CD4-positive, alpha-beta T cell treated with Interleukin-15 for 4 hours (primary cell): ENCODE measurements at regions not wholly inside any gene's neighbourhood (a gene's known extent, or its start where the extent isn't known, plus 50 kb on each side); places are given as distances from the start of the nearest gene placed in this dataset.

Experiments
- DNase-seq: peaks from one replicate; pipeline ENCODE4 v3.0.0-alpha.2; 2020; ENCODE audit warnings: low spot score

DNA sequence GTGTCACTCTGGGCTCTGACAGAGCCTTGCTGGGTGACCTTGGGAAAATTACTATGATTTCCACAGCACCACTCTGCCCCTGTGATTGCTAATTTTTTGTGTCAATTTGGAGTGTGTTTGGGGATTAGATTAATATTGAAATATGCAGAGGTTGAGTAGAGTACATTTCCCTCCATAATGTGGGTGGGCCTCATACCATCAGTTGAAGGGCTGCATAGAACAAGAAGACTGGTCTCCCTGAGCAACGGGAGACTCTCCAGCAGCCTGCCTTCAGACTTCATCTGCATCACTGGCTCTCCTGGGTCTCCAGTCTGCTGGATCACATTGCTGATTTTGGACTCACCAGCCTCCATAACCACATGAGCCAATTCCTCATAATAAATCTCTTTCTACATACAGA lies 313.7 kb downstream of the TNS1 start:
- DNase-seq, result no peak

DNA sequence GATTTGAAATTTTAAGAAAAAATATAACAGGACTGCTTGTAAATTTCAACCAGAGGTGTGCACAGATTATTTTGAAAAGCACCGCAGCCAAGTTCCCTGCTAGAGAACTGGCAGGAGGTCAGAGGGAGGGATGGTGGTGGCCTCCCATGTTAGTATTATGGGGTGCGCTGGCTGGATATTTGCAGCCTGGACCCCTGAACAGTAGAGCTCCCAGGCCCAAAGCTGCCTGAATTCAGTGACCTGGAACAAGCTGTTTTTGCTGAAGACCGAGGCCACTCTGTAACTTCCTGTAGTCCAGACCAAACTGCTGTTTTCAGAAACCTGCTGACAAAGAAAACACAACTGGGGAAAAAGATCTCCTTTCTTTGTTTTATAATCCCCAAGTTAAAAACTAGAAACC lies 314.3 kb downstream of the TNS1 start:
- DNase-seq, result no peak

DNA sequence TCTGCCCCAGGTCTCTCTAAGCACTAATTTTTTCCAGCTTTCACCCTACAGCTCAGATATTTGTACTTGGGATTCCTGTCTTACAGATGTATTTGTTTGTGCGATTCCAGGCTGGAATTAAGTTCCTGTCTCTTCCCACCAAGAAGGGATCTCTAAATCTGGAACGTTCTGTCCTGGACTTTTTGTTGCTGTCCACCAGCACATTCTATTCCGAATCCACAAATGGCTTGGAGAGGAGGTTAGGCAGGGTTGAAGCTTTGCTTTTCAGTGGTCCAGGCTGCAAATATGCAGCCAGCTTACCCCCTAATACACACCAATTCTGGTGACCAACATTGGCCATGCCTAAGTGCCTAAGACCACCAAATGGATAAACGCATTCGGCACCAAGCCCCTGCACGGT lies 315.0 kb downstream of the TNS1 start:
- DNase-seq, result no peak

DNA sequence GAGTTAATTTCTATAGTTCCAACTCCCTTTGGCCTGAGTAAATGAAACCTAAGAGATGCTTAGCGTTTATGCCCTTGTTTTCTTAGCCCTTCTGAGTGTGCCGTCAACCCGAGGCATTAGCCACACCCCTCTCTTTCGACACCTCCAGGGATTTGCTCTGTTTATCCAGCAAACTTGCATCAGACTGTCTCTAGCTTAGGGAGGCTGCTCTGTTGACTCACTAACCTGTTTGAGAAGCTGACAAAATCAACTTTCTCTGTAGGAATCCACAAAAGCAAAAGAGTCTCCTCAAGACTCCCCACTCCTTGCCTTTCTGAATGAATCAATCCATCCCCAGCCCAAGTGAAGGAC lies 317.6 kb downstream of the TNS1 start:
- DNase-seq, result no peak

DNA sequence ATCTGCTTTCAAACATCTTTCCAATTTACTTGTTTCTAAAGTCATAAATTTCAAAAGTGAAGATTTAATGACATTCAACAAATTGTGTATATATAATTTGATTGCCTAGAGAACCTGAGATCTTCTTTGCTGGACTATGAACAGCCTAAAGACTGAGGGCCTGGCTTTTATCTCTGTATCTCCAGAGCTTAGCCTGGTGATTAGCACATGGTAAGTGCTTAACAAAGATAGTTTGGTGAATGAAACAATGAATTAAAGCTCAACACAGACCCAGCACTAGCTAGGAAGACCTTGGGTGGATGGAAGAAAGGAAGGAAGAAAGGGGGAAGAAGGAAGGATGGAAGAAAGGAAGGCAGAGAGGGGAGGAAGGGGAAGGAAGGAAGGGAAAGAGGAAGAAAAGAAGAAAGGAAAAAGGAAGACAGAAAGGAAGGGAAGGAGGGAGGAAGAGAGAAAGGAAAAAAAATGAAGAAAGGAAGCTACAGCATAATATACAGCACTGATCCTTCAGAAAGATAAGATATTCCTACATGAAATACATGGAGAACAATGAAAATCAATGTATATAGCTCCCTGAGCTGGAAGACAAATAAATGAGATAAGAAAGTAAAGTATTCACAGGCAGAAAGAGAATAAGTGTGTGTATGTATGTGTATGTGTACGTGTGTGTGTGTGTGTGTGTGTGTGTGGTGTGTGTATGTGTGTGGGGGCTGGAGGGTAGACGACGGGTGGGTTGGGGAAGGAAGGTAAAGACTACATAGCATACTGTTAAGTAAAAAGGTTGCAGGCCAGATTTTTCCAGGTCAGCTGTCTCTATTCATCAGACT lies 318.2 kb downstream of the TNS1 start:
- no peak for DNase-seq

DNA sequence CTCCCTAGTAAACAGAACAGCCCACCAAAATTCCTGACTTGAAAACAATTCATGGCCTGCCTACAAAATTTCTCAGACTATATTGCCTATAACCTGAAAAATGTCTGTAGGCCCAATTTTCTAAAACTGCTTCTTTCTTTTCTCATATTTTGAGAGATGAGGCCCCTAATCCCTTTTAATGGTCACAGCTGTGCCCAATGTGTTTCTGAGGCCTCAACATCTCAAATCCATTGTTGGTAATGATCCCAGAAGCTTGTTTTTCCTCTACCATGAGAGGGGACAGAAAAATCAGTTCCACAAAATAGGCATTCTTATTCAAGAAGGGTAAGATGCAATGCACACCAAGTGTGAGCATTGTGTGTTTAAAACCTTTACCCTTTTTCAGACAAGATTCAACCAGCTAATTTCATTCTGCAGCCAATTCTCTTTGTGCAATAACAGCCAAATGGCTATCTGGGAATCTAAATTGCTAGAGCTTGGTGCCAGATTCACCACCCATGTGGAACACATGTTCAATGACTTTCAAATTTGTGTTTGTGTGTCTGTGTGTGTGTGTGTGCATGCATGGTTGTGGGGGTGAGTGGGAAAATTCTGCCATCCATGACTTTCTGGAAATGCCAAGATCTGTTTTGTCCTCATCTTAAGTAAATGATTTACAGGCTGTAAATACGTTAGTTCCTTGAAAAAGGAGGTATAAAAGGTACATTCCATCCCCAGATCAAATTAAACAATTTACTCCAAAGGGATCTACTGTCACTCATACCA lies 319.5 kb downstream of the TNS1 start:
- DNase-seq, result no peak

DNA sequence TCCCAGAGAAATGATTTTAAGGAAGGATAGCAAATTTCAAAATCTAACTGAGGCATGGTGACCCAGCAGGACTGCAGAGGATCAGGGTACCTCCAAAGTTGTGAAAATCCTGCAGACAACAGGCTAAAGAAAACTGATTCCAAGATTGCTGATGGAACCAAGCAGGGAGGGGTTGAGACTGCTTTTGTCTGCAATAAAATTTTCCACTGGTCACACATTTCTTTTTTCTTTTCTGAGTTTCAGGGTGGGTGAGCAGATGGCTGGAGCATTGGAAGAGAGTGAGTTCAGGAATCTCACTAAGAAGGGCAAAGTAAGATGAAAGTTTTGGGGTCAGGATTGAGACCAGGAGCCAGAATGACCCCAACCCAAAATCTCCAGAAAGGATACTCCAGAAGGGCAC lies 321.0 kb downstream of the TNS1 start:
- DNase-seq, result no peak

DNA sequence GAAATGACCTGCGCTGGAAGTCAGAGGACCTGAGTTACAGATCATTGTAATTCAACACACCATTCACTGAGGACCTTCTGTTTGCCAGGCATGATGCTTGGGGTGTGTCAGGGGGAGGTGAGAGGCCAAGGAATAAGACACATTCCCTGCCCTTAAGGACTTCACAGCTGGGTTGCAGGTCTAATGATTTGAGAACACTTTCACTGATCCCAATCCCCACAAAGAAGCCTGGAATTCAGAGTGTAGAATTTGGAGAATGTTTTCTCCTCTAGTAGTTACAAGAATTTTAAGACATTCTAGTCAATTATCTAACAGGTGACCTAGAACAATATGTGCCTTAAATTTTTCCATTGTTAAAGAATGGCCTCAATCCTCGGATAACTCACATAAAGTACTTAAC lies 322.4 kb downstream of the TNS1 start:
- DNase-seq, result no peak

DNA sequence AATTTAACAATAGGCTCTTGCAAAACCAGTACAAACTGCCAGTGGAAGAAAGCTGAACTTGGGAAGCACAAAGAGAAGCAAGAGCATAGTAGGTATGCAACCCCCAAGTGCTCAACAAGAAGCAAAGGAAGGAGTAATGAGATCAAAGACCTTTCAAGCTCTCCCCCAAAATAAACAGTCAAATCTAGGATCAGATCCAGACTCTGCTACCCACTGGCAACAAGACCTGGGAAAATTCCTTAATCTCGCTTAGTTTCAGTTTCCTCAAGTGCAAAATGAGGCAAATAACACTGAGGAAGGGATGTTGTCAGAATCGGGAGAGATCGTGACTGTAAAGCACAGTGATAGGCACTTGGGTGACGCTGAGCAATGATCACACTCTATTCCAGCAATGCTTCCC lies 329.2 kb downstream of the TNS1 start:
- DNase-seq, result no peak

DNA sequence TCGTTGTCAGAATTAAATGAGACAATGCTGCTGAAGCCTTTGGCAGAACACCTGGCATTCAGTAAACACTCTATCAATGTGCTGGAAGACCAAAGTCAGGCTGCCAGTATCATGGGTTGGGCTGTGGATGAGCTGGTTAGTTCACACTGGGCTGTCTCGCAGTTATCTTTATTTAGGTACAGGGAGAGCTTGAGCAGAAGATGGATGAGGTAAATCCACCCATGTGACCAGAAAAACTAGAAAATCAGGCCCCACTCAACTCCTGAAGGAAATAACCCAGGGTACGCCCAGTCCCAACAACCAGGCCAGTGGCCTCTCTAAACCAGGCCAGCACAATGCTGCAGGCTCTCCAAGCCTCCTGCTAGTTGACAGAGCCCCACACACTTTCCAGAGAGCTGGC lies 330.3 kb downstream of the TNS1 start:
- DNase-seq, result no peak

DNA sequence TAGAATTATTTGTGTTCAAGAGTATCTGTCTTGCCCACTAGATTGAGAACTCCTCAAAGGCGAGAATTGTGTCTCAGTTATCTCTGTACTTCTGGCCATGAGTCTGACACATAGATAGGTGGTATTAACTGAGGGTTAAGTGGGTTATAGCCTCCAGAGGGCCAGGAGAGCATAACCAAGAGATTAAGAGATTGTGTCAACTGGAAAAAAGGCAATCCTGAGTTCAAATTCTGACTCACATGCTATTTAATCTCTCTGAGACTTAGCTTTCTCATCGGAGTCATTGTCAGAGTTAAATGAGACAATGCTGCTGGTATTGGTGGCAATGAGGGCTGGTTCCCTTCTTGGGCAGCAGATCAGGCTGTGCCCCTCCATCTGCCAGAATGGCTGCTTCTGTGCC lies 330.9 kb downstream of the TNS1 start:
- no peak for DNase-seq

DNA sequence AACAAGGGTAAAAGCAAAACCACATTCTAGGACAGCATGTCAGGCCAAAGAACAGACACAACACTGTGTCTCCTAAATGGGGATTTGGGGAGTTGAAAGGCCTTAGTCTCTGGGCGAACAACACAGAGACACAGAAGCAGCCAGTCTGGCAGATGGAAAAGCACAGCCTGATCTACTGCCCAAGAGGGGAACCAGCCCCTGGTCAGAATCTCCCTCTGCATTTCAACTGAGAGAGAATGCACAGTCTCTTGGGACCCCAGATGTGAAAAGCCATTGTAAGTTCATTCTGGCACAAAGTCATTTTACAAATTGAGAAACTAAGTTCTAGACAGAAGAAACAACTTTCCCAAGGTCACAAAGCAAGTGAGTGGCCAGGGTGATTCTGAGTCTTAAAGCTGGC lies 331.7 kb downstream of the TNS1 start:
- DNase-seq, result no peak

DNA sequence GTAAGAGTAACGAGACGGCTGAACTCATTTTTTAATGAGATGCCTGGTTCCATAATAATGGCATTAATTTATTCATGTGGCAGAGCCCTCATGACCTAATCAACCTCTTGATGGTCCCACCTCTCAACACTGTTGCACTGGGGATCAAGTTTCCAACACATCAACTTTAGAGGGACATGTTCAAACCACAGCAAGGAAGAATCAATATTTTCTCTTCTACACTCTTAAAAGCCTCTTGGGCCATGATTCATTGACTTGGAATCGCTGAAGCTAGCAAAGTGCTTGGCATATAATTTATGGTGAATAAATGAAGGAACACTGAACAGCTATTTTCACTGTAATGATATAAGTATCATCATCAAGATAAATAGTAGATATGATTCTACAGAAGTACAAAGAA lies 333.0 kb downstream of the TNS1 start:
- DNase-seq, result no peak

DNA sequence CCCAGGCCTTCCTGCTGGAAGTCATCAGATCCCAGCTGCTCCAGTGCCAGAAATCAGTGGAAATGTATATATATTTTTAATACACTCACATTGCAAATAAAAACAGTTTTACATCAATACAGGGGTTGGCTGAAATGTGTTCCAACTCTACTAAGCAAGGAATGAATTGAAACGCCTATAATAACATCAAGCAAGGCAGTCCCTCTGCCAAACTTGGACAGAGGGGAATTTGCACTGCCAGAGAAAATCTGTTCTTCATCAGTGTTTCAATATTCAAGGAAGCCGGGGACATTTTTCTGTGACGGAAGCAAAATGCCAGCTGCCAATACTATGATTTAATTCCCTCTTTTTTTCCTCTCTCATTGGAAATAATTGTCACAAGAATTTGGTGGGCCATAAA lies 335.3 kb downstream of the TNS1 start:
- DNase-seq, result no peak

DNA sequence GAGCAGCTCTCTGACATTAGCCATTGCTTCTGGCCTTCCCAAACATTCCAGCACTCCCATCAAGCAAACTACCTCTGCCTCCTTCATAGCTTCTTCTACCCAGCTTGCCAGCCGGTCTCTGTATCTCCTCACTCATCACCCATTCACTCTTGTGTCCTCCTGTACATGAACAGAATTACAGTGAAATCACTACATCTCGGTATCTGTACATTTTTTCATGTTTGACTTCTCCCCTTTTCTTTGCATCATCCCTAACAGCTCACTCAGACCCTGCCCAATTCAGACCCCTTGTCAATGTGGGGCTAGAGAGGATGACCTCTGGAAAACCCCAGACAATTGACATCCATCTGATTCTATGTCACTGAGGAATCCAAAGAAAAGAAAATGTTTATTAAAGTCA lies 335.8 kb downstream of the TNS1 start:
- no peak for DNase-seq

DNA sequence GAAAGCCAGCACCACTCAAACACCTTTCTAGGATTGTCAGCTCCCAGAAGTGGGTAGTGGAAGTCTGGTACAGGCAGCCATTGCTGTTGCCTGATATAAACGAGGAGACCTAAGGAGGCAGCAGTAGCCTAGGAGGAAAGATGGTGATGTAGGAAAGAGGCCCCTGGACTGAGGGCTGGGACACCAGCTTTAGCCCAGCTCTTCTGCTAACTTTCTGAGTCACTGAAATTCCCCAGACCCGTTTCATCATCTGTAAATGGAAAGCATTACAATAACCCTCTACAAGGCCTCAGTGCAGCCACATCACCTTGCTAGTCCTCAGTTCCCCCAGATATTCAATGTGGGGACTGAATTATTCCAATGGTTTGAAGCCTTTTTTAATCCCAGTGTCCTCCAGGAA lies 336.5 kb downstream of the TNS1 start:
- no peak for DNase-seq

DNA sequence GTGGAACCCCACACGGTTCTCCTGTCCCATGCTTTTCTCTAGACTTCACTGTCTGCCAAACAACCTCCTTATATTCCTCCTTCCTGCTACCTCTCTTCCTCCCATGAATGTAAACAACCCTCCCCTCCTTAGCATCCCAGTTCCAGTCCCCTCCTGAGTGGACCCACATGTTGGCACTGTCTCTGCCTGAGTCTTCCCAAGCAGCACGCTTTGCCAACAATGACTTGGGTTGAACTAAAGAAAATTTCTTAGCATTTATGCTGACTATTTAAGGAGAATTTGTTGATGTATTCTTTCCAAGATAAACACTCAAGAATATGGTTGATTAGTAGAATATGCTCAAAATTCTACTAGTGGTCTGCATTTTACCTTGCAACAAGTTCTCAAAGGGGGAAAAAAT lies 338.0 kb downstream of the TNS1 start:
- no peak for DNase-seq

DNA sequence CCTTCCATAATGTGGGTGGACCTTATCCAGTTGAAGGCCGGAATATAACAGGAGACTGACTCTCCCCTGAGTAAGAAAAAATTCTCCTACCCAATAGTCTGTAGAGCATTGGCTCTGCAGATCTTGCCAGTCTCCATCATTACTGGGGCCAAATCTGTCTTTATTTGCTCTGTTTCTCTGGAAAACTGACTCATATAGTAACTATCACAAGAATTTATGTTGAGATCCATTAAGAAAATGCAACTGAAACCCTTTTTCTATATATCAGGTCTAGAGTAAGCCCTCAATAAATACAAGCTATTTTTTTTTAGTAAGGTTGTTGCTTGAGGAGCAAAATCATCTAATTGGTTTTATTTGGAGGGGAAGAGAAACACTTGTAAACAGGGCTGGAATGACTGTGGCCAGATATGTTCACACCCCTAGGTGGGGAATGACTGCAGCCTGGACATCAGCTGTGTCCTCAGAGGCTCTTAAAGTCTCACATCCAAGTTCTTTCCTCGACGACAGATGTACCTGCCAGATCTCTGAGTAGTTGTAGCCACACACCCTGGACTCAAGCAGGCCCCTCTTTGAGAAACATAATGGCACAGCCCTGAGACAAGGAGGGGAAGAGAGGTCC lies 339.7 kb downstream of the TNS1 start:
- no peak for DNase-seq

DNA sequence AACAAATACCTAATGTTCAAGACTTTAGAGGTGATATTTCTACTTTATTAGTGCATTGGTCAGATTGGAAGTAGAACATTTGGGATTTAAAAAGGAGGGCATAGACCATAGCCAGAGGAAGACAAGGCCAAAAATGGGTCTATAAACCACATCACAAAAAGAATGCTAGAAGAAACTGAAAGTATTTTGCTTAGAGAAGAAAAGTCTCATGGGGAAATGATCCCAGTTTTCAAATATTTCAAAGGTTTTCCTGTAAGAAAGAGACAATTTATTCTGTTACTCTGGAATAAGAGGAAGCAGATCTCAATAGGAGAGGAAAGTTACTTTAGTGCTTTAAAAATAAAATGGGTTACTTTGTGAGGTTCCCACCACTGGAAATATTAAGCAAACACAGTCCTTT lies 341.4 kb downstream of the TNS1 start:
- no peak for DNase-seq

DNA sequence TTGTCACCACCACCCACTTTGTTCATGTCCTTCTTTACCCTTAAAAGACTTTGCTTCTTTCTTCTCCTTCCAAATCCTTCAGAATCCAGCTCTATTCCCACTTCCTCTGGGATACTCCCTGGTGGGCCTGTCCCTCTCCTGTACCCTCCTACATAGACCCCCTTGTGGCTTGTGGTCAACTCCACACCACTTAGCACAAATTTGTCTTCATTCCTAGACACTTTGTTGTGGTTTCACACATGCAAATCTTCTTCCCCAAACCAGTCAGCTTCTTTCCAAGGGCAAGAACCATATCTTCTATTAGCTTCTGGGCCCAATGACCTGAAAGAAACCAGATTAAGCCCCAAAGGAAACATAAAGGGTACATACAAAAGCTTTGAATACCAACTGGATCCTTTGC lies 342.4 kb downstream of the TNS1 start:
- DNase-seq, result no peak

DNA sequence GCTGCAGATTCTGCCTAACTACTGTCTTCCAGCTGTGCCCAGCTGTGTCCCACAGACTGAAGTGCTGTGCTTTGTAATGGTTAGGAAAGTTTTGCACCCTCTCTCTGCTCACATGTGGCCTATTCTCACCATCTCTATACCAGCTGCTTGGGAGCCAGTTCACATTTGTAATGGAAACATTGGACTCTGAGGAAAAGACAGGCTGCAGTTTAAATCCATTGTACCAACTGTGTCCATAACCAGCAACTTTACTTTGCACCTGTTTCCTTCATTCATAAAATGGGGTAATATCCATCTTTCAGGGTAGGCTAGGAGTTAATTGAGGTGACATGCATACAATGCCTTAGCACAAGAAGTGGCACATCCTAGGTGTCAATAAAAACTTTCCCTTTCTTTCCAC lies 344.0 kb downstream of the TNS1 start:
- DNase-seq, result no peak

DNA sequence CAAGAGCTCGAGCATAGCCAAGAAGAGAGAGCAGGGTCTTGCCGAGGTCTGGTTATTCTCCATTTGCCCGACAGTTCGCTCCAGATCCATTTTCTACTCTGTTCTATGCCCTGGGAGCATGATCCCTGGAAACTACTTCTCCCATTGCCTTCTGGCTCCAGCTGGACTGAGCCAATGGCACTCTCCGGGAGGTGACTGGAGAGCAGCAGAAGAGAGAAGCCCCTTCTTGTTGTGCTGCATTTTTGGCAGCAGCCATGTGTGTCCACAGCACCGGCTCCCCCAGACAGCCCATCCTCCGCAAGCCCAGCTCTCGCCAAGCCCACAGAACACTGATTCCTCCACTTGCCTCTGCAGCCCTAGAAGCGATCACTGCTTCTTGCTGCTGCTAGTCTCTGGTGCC lies 345.5 kb downstream of the TNS1 start:
- DNase-seq, result no peak

DNA sequence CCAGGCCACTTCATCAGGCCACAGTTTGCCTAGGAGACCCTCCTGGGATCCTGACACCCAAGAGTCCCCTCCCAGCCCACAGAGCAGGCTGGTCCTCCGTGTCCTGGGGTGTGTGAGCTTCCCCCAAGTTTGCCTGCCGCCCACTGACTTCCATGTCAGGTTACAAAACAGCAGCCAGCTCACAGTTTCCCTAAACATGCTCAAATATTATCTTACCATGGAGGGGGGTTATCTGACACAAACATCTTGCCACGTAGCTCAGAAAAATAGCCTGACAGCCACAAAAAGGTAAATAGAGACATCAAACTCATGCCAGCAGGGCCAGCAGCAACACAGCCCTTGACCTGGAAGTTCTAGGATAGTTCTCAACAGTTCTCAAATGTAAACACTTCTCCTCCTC lies 346.5 kb downstream of the TNS1 start:
- DNase-seq, result no peak

DNA sequence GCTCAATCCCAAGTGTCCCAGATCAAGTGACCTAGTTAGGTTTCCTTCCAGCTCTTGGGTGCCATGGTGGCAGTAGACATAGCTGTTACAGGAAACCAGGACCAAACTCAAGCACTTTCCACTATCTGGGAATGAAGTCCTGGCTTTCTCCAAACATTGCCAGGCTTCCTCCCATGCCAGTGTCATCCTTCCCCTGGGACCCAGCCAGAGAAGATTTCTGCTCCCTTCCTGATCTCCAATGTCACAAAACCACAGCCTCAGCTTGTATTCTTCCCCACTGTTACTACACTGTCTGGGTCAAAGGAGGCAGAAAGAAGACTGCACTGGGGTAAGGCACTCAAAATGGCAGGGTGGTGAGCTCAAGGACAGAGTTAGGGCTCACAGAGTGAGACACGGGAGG lies 347.1 kb downstream of the TNS1 start:
- no peak for DNase-seq
